GM23338 (cell line): ENCODE measurements at regions not wholly inside any gene's neighbourhood (a gene's known extent, or its start where the extent isn't known, plus 50 kb on each side); places are given as distances from the start of the nearest gene placed in this dataset.

Experiments
- ATAC-seq: fragments of 200-7000 bp; cut with Tn5 transposase; 3 replicates; pipeline ENCODE4 v1.9.1; 2020
- DNase-seq: peaks from one replicate; pipeline ENCODE4 v3.0.0-alpha.2; 2015; ENCODE audit warnings: low spot score
- H2AFZ ChIP-seq: fragments of 200-600 bp; sonication (generic); 2 replicates; pipeline ENCODE4 v1.8.0; 2016; ENCODE audit warnings: antibody characterized with exemption, mild to moderate bottlenecking, moderate library complexity
- H3F3A ChIP-seq: fragments of 200-600 bp; sonication (generic); replicated peaks from 2 replicates; pipeline ENCODE4 v1.8.0; 2017; ENCODE audit warnings: antibody characterized with exemption, mixed run types, low read depth
- H3K27ac ChIP-seq: fragments of 200-600 bp; sonication (generic); 2 replicates; pipeline ENCODE4 v1.6.1; 2016; ENCODE audit warnings: low read depth
- H3K27me3 ChIP-seq: fragments of 200-600 bp; sonication (generic); 2 replicates; pipeline ENCODE4 v1.8.0; 2016; ENCODE audit warnings: mild to moderate bottlenecking, mixed run types, moderate library complexity; ENCODE audit not compliant: insufficient read depth
- H3K36me3 ChIP-seq: fragments of 200-600 bp; sonication (generic); 2 replicates; pipeline ENCODE4 v1.8.0; 2016; ENCODE audit warnings: mild to moderate bottlenecking; ENCODE audit not compliant: insufficient read depth
- H3K4me1 ChIP-seq: fragments of 200-600 bp; sonication (generic); 2 replicates; pipeline ENCODE4 v1.8.0; 2016; ENCODE audit warnings: mild to moderate bottlenecking, moderate library complexity; ENCODE audit not compliant: insufficient read depth
- H3K4me2 ChIP-seq: fragments of 200-600 bp; sonication (generic); 2 replicates; pipeline ENCODE4 v1.7.1; 2017; ENCODE audit warnings: mixed run types
- H3K4me3 ChIP-seq: fragments of 200-600 bp; sonication (generic); 2 replicates; pipeline ENCODE4 v1.6.1; 2016; ENCODE audit warnings: mixed run types
- H3K79me2 ChIP-seq: fragments of 200-600 bp; sonication (generic); replicated peaks from 2 replicates; pipeline ENCODE4 v1.8.0; 2017; ENCODE audit warnings: mild to moderate bottlenecking; ENCODE audit not compliant: insufficient read depth
- H3K9me2 ChIP-seq: fragments of 200-600 bp; sonication (generic); 2 replicates; pipeline ENCODE4 v1.8.0; 2017; ENCODE audit not compliant: insufficient read depth
- H4K20me1 ChIP-seq: fragments of 200-600 bp; sonication (generic); replicated peaks from 2 replicates; pipeline ENCODE4 v1.8.0; 2017; ENCODE audit warnings: mild to moderate bottlenecking; ENCODE audit not compliant: insufficient read depth
- H3K27ac Mint-ChIP-seq: 2 replicates; pipeline ENCODE4 v1.8.0; 2020; ENCODE audit warnings: inconsistent platforms, mild to moderate bottlenecking, moderate library complexity, mixed read lengths
- H3K27me3 Mint-ChIP-seq: 3 replicates; pipeline ENCODE4 v1.8.0; 2022; ENCODE audit warnings: low read depth, mild to moderate bottlenecking, moderate library complexity, mixed read lengths, inconsistent platforms; ENCODE audit not compliant: insufficient read depth, poor library complexity
- H3K36me3 Mint-ChIP-seq: 3 replicates; pipeline ENCODE4 v1.8.0; 2021; ENCODE audit warnings: low read depth, mild to moderate bottlenecking, inconsistent platforms, moderate library complexity, mixed read lengths
- H3K4me1 Mint-ChIP-seq: 3 replicates; pipeline ENCODE4 v1.8.0; 2020; ENCODE audit warnings: mild to moderate bottlenecking, inconsistent platforms, mixed read lengths
- H3K4me3 Mint-ChIP-seq: 3 replicates; pipeline ENCODE4 v1.8.0; 2021; ENCODE audit warnings: moderate library complexity, mild to moderate bottlenecking, inconsistent platforms, mixed read lengths
- H3K9me3 Mint-ChIP-seq: 3 replicates; pipeline ENCODE4 v1.8.0; 2020; ENCODE audit warnings: moderate library complexity, mild to moderate bottlenecking, inconsistent platforms, mixed read lengths
- CREB1 ChIP-seq: fragments of 250-450 bp; sonication (Bioruptor Pico); IDR thresholded peaks from 2 replicates; pipeline ENCODE4 v1.5.0; 2020; ENCODE audit warnings: low read depth, mild to moderate bottlenecking, moderate library complexity
- ZNF331 ChIP-seq: fragments of 250-450 bp; sonication (Bioruptor Pico); IDR thresholded peaks from 2 replicates; pipeline ENCODE4 v1.5.0; 2020; ENCODE audit warnings: low read depth, mild to moderate bottlenecking, moderate library complexity
- TF ChIP-seq, protein P1 (sequence below): IDR thresholded peaks from 2 replicates; pipeline ENCODE4 v1.6.1; 2016; ENCODE audit warnings: antibody characterized with exemption
- TF ChIP-seq, protein P2 (sequence below): fragments of 250-450 bp; sonication (Bioruptor Pico); IDR thresholded peaks from 2 replicates; pipeline ENCODE4 v1.5.0; 2020; ENCODE audit warnings: mild to moderate bottlenecking, moderate library complexity

DNA sequence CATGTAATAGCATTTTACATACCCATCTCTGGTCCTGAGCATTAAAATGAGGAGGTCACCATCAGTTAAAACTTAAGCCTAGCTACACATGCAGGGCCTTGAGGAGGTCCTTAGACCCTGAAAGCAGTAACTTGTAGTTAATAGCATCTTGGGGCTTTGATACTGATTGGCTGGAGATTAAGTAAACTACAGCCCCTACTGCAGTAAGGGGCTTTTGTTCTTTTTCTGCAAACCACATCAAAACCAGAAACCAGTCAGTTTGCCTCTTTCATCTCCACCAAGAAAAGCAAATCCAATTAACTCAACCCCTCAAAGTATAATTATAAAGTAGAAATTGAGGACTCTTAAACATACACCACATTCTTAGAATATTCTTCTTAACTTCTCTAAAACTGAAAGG, 622.7 kb downstream of the ZPLD1 start (continued):
- no peak for TF ChIP-seq ZNF331
- TF ChIP-seq, protein P1, sequence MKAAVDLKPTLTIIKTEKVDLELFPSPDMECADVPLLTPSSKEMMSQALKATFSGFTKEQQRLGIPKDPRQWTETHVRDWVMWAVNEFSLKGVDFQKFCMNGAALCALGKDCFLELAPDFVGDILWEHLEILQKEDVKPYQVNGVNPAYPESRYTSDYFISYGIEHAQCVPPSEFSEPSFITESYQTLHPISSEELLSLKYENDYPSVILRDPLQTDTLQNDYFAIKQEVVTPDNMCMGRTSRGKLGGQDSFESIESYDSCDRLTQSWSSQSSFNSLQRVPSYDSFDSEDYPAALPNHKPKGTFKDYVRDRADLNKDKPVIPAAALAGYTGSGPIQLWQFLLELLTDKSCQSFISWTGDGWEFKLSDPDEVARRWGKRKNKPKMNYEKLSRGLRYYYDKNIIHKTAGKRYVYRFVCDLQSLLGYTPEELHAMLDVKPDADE: no peak
- TF ChIP-seq, protein P2, sequence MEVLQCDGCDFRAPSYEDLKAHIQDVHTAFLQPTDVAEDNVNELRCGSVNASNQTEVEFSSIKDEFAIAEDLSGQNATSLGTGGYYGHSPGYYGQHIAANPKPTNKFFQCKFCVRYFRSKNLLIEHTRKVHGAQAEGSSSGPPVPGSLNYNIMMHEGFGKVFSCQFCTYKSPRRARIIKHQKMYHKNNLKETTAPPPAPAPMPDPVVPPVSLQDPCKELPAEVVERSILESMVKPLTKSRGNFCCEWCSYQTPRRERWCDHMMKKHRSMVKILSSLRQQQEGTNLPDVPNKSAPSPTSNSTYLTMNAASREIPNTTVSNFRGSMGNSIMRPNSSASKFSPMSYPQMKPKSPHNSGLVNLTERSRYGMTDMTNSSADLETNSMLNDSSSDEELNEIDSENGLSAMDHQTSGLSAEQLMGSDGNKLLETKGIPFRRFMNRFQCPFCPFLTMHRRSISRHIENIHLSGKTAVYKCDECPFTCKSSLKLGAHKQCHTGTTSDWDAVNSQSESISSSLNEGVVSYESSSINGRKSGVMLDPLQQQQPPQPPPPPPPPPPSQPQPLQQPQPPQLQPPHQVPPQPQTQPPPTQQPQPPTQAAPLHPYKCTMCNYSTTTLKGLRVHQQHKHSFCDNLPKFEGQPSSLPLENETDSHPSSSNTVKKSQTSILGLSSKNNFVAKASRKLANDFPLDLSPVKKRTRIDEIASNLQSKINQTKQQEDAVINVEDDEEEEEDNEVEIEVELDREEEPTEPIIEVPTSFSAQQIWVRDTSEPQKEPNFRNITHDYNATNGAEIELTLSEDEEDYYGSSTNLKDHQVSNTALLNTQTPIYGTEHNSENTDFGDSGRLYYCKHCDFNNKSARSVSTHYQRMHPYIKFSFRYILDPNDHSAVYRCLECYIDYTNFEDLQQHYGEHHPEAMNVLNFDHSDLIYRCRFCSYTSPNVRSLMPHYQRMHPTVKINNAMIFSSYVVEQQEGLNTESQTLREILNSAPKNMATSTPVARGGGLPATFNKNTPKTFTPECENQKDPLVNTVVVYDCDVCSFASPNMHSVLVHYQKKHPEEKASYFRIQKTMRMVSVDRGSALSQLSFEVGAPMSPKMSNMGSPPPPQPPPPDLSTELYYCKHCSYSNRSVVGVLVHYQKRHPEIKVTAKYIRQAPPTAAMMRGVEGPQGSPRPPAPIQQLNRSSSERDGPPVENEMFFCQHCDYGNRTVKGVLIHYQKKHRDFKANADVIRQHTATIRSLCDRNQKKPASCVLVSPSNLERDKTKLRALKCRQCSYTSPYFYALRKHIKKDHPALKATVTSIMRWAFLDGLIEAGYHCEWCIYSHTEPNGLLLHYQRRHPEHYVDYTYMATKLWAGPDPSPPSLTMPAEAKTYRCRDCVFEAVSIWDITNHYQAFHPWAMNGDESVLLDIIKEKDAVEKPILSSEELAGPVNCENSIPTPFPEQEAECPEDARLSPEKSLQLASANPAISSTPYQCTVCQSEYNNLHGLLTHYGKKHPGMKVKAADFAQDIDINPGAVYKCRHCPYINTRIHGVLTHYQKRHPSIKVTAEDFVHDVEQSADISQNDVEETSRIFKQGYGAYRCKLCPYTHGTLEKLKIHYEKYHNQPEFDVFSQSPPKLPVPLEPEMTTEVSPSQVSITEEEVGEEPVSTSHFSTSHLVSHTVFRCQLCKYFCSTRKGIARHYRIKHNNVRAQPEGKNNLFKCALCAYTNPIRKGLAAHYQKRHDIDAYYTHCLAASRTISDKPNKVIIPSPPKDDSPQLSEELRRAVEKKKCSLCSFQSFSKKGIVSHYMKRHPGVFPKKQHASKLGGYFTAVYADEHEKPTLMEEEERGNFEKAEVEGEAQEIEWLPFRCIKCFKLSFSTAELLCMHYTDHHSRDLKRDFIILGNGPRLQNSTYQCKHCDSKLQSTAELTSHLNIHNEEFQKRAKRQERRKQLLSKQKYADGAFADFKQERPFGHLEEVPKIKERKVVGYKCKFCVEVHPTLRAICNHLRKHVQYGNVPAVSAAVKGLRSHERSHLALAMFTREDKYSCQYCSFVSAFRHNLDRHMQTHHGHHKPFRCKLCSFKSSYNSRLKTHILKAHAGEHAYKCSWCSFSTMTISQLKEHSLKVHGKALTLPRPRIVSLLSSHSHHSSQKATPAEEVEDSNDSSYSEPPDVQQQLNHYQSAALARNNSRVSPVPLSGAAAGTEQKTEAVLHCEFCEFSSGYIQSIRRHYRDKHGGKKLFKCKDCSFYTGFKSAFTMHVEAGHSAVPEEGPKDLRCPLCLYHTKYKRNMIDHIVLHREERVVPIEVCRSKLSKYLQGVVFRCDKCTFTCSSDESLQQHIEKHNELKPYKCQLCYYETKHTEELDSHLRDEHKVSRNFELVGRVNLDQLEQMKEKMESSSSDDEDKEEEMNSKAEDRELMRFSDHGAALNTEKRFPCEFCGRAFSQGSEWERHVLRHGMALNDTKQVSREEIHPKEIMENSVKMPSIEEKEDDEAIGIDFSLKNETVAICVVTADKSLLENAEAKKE: no peak

DNA sequence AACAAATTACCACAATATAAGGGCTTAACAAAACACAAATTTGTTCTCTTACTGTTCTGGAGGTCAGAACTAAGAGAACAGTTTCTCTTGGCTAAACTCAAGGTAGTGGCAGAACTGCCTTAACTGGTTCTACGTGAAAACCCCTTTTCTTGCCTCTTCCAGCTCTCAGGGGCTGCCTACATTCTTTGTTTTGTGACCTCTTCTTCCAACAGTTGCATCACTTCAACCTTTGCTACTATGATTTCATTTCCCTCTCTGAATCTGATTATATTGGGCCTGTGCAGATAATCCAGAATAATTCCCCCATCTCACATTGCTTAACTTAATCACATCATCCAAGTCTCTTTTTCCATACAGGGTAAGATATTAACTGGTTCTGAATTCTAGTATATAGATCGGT, 624.6 kb downstream of the ZPLD1 start:
- Histone ChIP-seq H3K4me1 (no peaks in the 10 kb centered on the region), H2AFZ (no peak overlapping the region), H3F3A (no peaks in the 10 kb centered on the region), H3K4me3 (no peak overlapping the region), H3K79me2 (no peaks in the 10 kb centered on the region), H3K9me2 (0 out of 2 replicates have a peak, but pooled peaks cover 3% of the 10 kb centered on the region), H3K4me2 (no peak overlapping the region), H3K27ac (no peak overlapping the region), H3K36me3 (no peaks in the 10 kb centered on the region), H4K20me1 (no peaks in the 10 kb centered on the region), H3K27me3 (no peaks in the 10 kb centered on the region)
- peak; percentile 17 for DNase-seq
- Mint-ChIP-seq H3K36me3 (no peaks in the 10 kb centered on the region), H3K27ac (peak overlapping the region; percentile 73), H3K4me1 (peaks cover 10% of the 10 kb centered on the region; the same call in 2 of the 3 replicates), H3K9me3 (no peaks in the 10 kb centered on the region), H3K4me3 (no peak overlapping the region), H3K27me3 (peaks cover 2% of the 10 kb centered on the region)
- ATAC-seq: no peak; the same call in 2 of the 3 replicates
- TF ChIP-seq, protein P2: no peak
- TF ChIP-seq ZNF331 (no peak), CREB1 (no peak)
- TF ChIP-seq, protein P1: no peak
